ENCODE measurements at regions not wholly inside any gene's neighbourhood (a gene's known extent, or its start where the extent isn't known, plus 50 kb on each side); places are given as distances from the start of the nearest gene placed in this dataset.

GRCh38 chr6:99091985-99092384, 144.2 kb upstream of the FBXL4 start:
- peaks cover 46% of the 10 kb centered on the region for H3K27me3 Mint-ChIP-seq (ENCODE audit: insufficient read depth, unreplicated experiment)
- no peaks in the 10 kb centered on the region for H3K4me1 Mint-ChIP-seq (ENCODE audit: insufficient read depth, unreplicated experiment)
- no peak overlapping the region for H3K4me3 Mint-ChIP-seq (ENCODE audit: unreplicated experiment)
- intact Hi-C loops (cut with micrococcal nuclease): no loop called here
- no peak for DNase-seq (ENCODE audit: unreplicated experiment)
- peaks cover 4% of the 10 kb centered on the region for H3K36me3 Mint-ChIP-seq (ENCODE audit: insufficient read depth, unreplicated experiment)
- H3K27ac Mint-ChIP-seq (ENCODE audit: low read depth, unreplicated experiment): no peak overlapping the region
- ChIA-PET POLR2A (no interaction called here), CTCF (interaction anchor here (0.6 to 0.7 kb wide), 2 partner anchors 19 to 51 kb away, joined by 3 read pairs; no protein-coding TSS in a partner anchor)
- no peak for TF ChIP-seq CTCF (IDR thresholded peaks at IDR 0.05; ENCODE audit: unreplicated experiment)
- no TSS peak for BruUV-seq (replicated peaks)
- H3K9me3 Mint-ChIP-seq (ENCODE audit: unreplicated experiment): no peaks in the 10 kb centered on the region

GRCh38 chr6:99080191-99080590, 132.4 kb upstream of the FBXL4 start:
- ChIA-PET POLR2A (no interaction called here), CTCF (interaction anchor here (0.7 kb wide), 1 partner anchor 13 kb away, joined by 3 read pairs; no protein-coding TSS in a partner anchor)
- intact Hi-C loops (cut with micrococcal nuclease): no loop called here
- no peaks in the 10 kb centered on the region for H3K9me3 Mint-ChIP-seq (ENCODE audit: unreplicated experiment)
- no TSS peak for BruUV-seq (replicated peaks)
- no peaks in the 10 kb centered on the region for H3K36me3 Mint-ChIP-seq (ENCODE audit: insufficient read depth, unreplicated experiment)
- no peak overlapping the region for H3K27ac Mint-ChIP-seq (ENCODE audit: low read depth, unreplicated experiment)
- no peak for DNase-seq (ENCODE audit: unreplicated experiment)
- TF ChIP-seq CTCF (IDR thresholded peaks at IDR 0.05; ENCODE audit: unreplicated experiment): no peak
- no peaks in the 10 kb centered on the region for H3K4me1 Mint-ChIP-seq (ENCODE audit: insufficient read depth, unreplicated experiment)
- peaks cover 51% of the 10 kb centered on the region for H3K27me3 Mint-ChIP-seq (ENCODE audit: insufficient read depth, unreplicated experiment)
- no peak overlapping the region for H3K4me3 Mint-ChIP-seq (ENCODE audit: unreplicated experiment)

- no TSS peak for BruUV-seq (replicated peaks)
- CTCF ChIA-PET: no interaction called here
Measured at GRCh38 chr6:99079058-99079457, 131.3 kb upstream of the FBXL4 start.

GRCh38 chr6:99073223-99073622, 125.5 kb upstream of the FBXL4 start:
- TF ChIP-seq CTCF (IDR thresholded peaks at IDR 0.05; ENCODE audit: unreplicated experiment): no peak
- DNase-seq (ENCODE audit: unreplicated experiment): no peak
- Mint-ChIP-seq H3K9me3 (ENCODE audit: unreplicated experiment) (no peaks in the 10 kb centered on the region), H3K4me3 (ENCODE audit: unreplicated experiment) (no peak overlapping the region), H3K27me3 (ENCODE audit: insufficient read depth, unreplicated experiment) (peaks cover 47% of the 10 kb centered on the region), H3K4me1 (ENCODE audit: insufficient read depth, unreplicated experiment) (no peaks in the 10 kb centered on the region), H3K36me3 (ENCODE audit: insufficient read depth, unreplicated experiment) (no peaks in the 10 kb centered on the region), H3K27ac (ENCODE audit: low read depth, unreplicated experiment) (no peak overlapping the region)
- intact Hi-C loops (cut with micrococcal nuclease): no loop called here
- BruUV-seq (replicated peaks): no TSS peak
- ChIA-PET CTCF (interaction anchor here (0.6 to 0.7 kb wide), 2 partner anchors 13 to 39 kb away, joined by 3 to 4 read pairs; no protein-coding TSS in a partner anchor), POLR2A (no interaction called here)

More at GRCh38 chr6:99079058-99079457, 131.3 kb upstream of the FBXL4 start:
- H3K4me3 Mint-ChIP-seq (ENCODE audit: unreplicated experiment): no peak overlapping the region
- DNase-seq (ENCODE audit: unreplicated experiment): no peak
- no peak for TF ChIP-seq CTCF (IDR thresholded peaks at IDR 0.05; ENCODE audit: unreplicated experiment)
- no peaks in the 10 kb centered on the region for H3K4me1 Mint-ChIP-seq (ENCODE audit: insufficient read depth, unreplicated experiment)
- H3K36me3 Mint-ChIP-seq (ENCODE audit: insufficient read depth, unreplicated experiment): no peaks in the 10 kb centered on the region
- H3K27me3 Mint-ChIP-seq (ENCODE audit: insufficient read depth, unreplicated experiment): peaks cover 50% of the 10 kb centered on the region
- H3K27ac Mint-ChIP-seq (ENCODE audit: low read depth, unreplicated experiment): no peak overlapping the region
- H3K9me3 Mint-ChIP-seq (ENCODE audit: unreplicated experiment): no peaks in the 10 kb centered on the region
- POLR2A ChIA-PET: no interaction called here
- intact Hi-C loops (cut with micrococcal nuclease): no loop called here

Data from MCF 10A (cell line).